ENCODE measurements at regions not wholly inside any gene's neighbourhood (a gene's known extent, or its start where the extent isn't known, plus 50 kb on each side); places are given as distances from the start of the nearest gene placed in this dataset.

DNA sequence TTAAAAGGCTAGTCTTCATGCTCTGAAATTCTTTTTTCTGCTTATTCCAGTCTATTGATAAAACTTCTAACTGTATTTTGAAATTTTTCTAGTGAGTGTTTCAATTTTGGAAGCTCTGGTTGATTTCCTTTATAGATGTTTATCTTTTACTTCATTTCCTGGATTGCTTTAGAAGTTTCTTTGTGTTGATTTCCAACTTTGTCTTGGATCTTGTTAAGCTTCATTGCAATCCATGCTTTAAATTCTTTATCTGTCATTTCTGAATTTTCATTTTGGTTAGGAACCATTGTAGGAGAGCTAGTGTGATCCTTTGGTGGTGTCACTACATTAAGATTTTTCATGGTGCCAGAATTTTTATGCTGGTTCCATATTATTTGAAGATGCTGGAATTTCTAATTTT, 105.2 kb upstream of the DCBLD2 start:
- no peak for DNase-seq
- no peak overlapping the region for H3K27ac ChIP-seq (ENCODE audit: low read depth in 1 of 2, low read length in 2 of 2)
- Mint-ChIP-seq H3K27ac (no peak overlapping the region), H3K4me3 (no peak overlapping the region), H3K4me1 (ENCODE audit: low read depth) (no peaks in the 10 kb centered on the region), H3K9me3 (peaks cover 7% of the 10 kb centered on the region), H3K27me3 (no peaks in the 10 kb centered on the region), H3K36me3 (ENCODE audit: low read depth) (no peaks in the 10 kb centered on the region)
- CTCF ChIA-PET = no interaction called here
- TF ChIP-seq CTCF (IDR thresholded peaks at IDR 0.05) = no peak
- no peaks in the 10 kb centered on the region for H3K36me3 ChIP-seq (ENCODE audit: insufficient read depth, low read length)
- intact Hi-C loops (cut with DNase I, micrococcal nuclease) = no loop called here
- peaks cover 0 to 8% of the 10 kb centered on the region in 2 experiments for H3K9me3 ChIP-seq (ENCODE audit: control insufficient read depth in 1 of 2, insufficient read depth in 1 of 2, low read length in 2 of 2)
- POLR2A ChIA-PET = interaction anchor here (0.6 kb wide), 1 partner anchor 248 kb away, joined by 5 read pairs; no protein-coding TSS in a partner anchor
- no peaks in the 10 kb centered on the region for H3K4me1 ChIP-seq (ENCODE audit: insufficient read depth, low read length)
- no peak overlapping the region for H3K4me3 ChIP-seq (ENCODE audit: low read length)
- no peaks in the 10 kb centered on the region for H3K27me3 ChIP-seq (ENCODE audit: control insufficient read depth in 1 of 2, insufficient read depth in 2 of 2, low read length in 2 of 2)
- ATAC-seq (ENCODE audit: poor library complexity) = no peak

DNA sequence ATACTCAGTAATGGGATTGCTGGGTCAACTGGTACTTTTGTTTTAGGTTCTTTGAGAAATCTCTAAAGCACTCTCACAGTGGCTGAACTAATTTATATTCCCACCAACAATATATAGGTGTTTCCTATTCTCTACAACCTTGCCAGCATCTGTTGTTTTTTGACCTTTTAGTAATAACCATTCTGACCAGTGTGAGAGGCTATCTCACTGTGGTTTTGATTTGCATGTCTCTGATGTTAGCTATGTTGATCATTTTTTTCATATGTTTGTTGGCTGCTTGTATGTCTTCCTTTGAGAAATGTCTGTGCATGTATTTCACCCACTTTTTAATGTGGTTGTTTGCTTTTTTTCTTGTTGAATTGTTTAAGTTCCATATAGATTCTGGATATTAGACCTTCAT, 98.2 kb upstream of the DCBLD2 start:
- Mint-ChIP-seq H3K27me3 (peaks cover 10% of the 10 kb centered on the region), H3K27ac (no peak overlapping the region), H3K4me1 (ENCODE audit: low read depth) (no peaks in the 10 kb centered on the region), H3K36me3 (ENCODE audit: low read depth) (no peaks in the 10 kb centered on the region), H3K9me3 (peaks cover 5% of the 10 kb centered on the region), H3K4me3 (no peak overlapping the region)
- Histone ChIP-seq H3K27me3 (ENCODE audit: control insufficient read depth in 1 of 2, insufficient read depth in 2 of 2, low read length in 2 of 2) (no peaks in the 10 kb centered on the region), H3K27ac (ENCODE audit: low read depth in 1 of 2, low read length in 2 of 2) (no peak overlapping the region), H3K36me3 (ENCODE audit: insufficient read depth, low read length) (no peaks in the 10 kb centered on the region), H3K4me1 (ENCODE audit: insufficient read depth, low read length) (no peaks in the 10 kb centered on the region), H3K4me3 (ENCODE audit: low read length) (no peak overlapping the region), H3K9me3 (ENCODE audit: control insufficient read depth in 1 of 2, insufficient read depth in 1 of 2, low read length in 2 of 2) (peaks cover 0 to 8% of the 10 kb centered on the region in 2 experiments)
- intact Hi-C loops (cut with DNase I, micrococcal nuclease) = no loop called here
- DNase-seq = no peak
- ChIA-PET POLR2A (no interaction called here), CTCF (no interaction called here)
- TF ChIP-seq CTCF (IDR thresholded peaks at IDR 0.05) = no peak
- ATAC-seq (ENCODE audit: poor library complexity) = no peak

- H3K36me3 Mint-ChIP-seq (ENCODE audit: low read depth) = no peaks in the 10 kb centered on the region
- POLR2A ChIA-PET = no interaction called here
- intact Hi-C loops (cut with DNase I, micrococcal nuclease) = loop anchor here in 1 of 2 experiments (5.0 kb wide), 1 partner anchor 177 kb away; no protein-coding TSS in a partner anchor
These were observed 92.8 kb upstream of the DCBLD2 start for GRCh38 chr3:98994128-98994762.

More at GRCh38 chr3:98994128-98994762, 92.8 kb upstream of the DCBLD2 start:
- H3K27ac Mint-ChIP-seq = no peak overlapping the region
- Histone ChIP-seq H3K27me3 (ENCODE audit: control insufficient read depth in 1 of 2, insufficient read depth in 2 of 2, low read length in 2 of 2) (no peaks in the 10 kb centered on the region), H3K4me1 (ENCODE audit: insufficient read depth, low read length) (no peaks in the 10 kb centered on the region), H3K27ac (ENCODE audit: low read depth in 1 of 2, low read length in 2 of 2) (no peak overlapping the region), H3K9me3 (ENCODE audit: control insufficient read depth in 1 of 2, insufficient read depth in 1 of 2, low read length in 2 of 2) (no peaks in the 10 kb centered on the region), H3K4me3 (ENCODE audit: low read length) (no peak overlapping the region), H3K36me3 (ENCODE audit: insufficient read depth, low read length) (no peaks in the 10 kb centered on the region)
- H3K9me3 Mint-ChIP-seq = no peaks in the 10 kb centered on the region
- TF ChIP-seq CTCF (IDR thresholded peaks at IDR 0.05) = peak; percentile 16
- ATAC-seq (ENCODE audit: poor library complexity) (no peak), DNase-seq (no peak)
- H3K27me3 Mint-ChIP-seq = no peaks in the 10 kb centered on the region
- H3K4me1 Mint-ChIP-seq (ENCODE audit: low read depth) = no peaks in the 10 kb centered on the region
- CTCF ChIA-PET = no interaction called here
- no peak overlapping the region for H3K4me3 Mint-ChIP-seq

All from CD4-positive, alpha-beta T cell (primary cell).